DND-41 (cell line): ENCODE measurements at regions not wholly inside any gene's neighbourhood (a gene's known extent, or its start where the extent isn't known, plus 50 kb on each side); places are given as distances from the start of the nearest gene placed in this dataset.

ENCODE experiments used
- ATAC-seq: fragments of 200-7000 bp; cut with Tn5 transposase; 3 replicates; pipeline ENCODE4 v1.9.1; 2021; ENCODE audit warnings: low read depth; ENCODE audit not compliant: insufficient read depth
- DNase-seq: peaks from one replicate; pipeline ENCODE4 v3.0.0-alpha.2; 2020
- H2AFZ ChIP-seq: 2 replicates; pipeline ENCODE4 v1.6.0; 2012; ENCODE audit warnings: low read depth, low read length
- H3K27ac ChIP-seq: 2 replicates; pipeline ENCODE4 v1.5.1; 2012; ENCODE audit warnings: low read length, inconsistent platforms
- H3K27me3 ChIP-seq: fragments of 200-600 bp; sonication (generic); 2 replicates; pipeline ENCODE4 v1.6.0; 2012; ENCODE audit warnings: low read length, mild to moderate bottlenecking, inconsistent platforms; ENCODE audit not compliant: insufficient read depth, poor library complexity
- H3K36me3 ChIP-seq: 2 replicates; pipeline ENCODE4 v1.5.1; 2012; ENCODE audit warnings: low read length, inconsistent platforms; ENCODE audit not compliant: insufficient read depth
- H3K4me1 ChIP-seq: 2 replicates; pipeline ENCODE4 v1.5.1; 2012; ENCODE audit warnings: mild to moderate bottlenecking, low read length; ENCODE audit not compliant: insufficient read depth
- H3K4me2 ChIP-seq: 2 replicates; pipeline ENCODE4 v1.6.0; 2012; ENCODE audit warnings: mild to moderate bottlenecking, moderate library complexity, low read length, inconsistent platforms; ENCODE audit not compliant: insufficient read depth
- H3K4me3 ChIP-seq, 2 experiments: fragments of 200-600 bp in 1 of 2; shearing (Covaris generic) in 1 of 2; 2 replicates each; pipeline ENCODE4 v1.5.1; 2012 to 2016; ENCODE audit warnings: inconsistent platforms in 2 of 2, low read length in 2 of 2, mild to moderate bottlenecking in 2 of 2, low read depth in 1 of 2, moderate library complexity in 1 of 2
- H3K79me2 ChIP-seq: 2 replicates; pipeline ENCODE4 v1.6.0; 2012; ENCODE audit warnings: low read length, inconsistent platforms; ENCODE audit not compliant: insufficient read depth
- H3K9ac ChIP-seq: 2 replicates; pipeline ENCODE4 v1.6.0; 2012; ENCODE audit warnings: low read depth, mild to moderate bottlenecking, inconsistent platforms, low read length, moderate library complexity
- H3K9me3 ChIP-seq: 2 replicates; pipeline ENCODE4 v1.5.1; 2012; ENCODE audit warnings: low read length, moderate library complexity, mild to moderate bottlenecking, inconsistent platforms; ENCODE audit not compliant: insufficient read depth, severe bottlenecking
- H4K20me1 ChIP-seq: 2 replicates; pipeline ENCODE4 v1.6.0; 2012; ENCODE audit warnings: low read length; ENCODE audit not compliant: insufficient read depth
- CTCF ChIP-seq: IDR thresholded peaks from 2 replicates; pipeline ENCODE4 v1.5.1; 2012; ENCODE audit warnings: borderline replicate concordance, low read length, moderate library complexity, mild to moderate bottlenecking; ENCODE audit not compliant: poor library complexity, severe bottlenecking; ENCODE audit errors: extremely low read depth
- EZH2 ChIP-seq: IDR thresholded peaks from 3 replicates; pipeline ENCODE4 v1.6.1; 2012; ENCODE audit warnings: borderline replicate concordance, low read depth, mild to moderate bottlenecking, moderate library complexity, low read length, inconsistent platforms; ENCODE audit not compliant: severe bottlenecking

GRCh38 chr4:177235026-177235425, 74.6 kb upstream of the NEIL3 start:
- no peak overlapping the region for H3K4me3 ChIP-seq
- H4K20me1 ChIP-seq = no peaks in the 10 kb centered on the region
- TF ChIP-seq CTCF (no peak), EZH2 (no peak)
- no peak overlapping the region for H3K9ac ChIP-seq
- H3K4me2 ChIP-seq = no peak overlapping the region
- peak overlapping the region; percentile 5; the same call in 1 of the 2 replicates for H3K27ac ChIP-seq
- no peaks in the 10 kb centered on the region for H3K36me3 ChIP-seq
- peaks cover 14% of the 10 kb centered on the region for H3K79me2 ChIP-seq
- peaks cover 75% of the 10 kb centered on the region for H3K4me1 ChIP-seq
- DNase-seq (no peak), ATAC-seq (no peak)
- H3K27me3 ChIP-seq = no peaks in the 10 kb centered on the region
- H2AFZ ChIP-seq = no peak overlapping the region
- H3K9me3 ChIP-seq = no peaks in the 10 kb centered on the region

DNA sequence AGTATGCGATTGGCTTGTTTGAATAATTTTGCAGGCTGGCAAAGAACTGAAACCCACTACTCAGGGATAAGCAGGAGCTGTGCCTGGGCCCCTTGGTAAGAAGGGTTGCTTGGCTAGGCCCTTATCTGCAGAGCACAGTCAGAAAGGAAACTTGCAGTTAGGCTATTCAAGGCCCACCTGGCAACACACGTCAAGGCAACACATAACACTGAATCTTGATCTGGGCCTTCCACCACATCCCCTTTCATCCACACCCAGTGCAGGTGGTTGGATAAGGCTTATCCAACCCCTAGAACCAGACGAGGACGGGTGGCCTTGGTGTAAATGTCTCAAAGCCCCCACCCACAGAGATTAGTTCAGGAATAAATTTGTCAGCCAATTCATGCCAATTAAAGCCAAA, 72.8 kb upstream of the NEIL3 start:
- Histone ChIP-seq H3K4me2 (peak overlapping the region; percentile 38), H3K9ac (peak overlapping the region; percentile 40), H3K27ac (peak overlapping the region; percentile 85), H2AFZ (peak overlapping the region; percentile 48), H3K9me3 (no peaks in the 10 kb centered on the region), H3K27me3 (no peaks in the 10 kb centered on the region), H3K79me2 (peaks cover 21% of the 10 kb centered on the region), H3K4me1 (peaks cover 79% of the 10 kb centered on the region), H3K4me3 (peak overlapping the region in 1 of 2 experiments; percentile 4; a peak in 1 of 4 replicates), H4K20me1 (no peaks in the 10 kb centered on the region), H3K36me3 (no peaks in the 10 kb centered on the region)
- no peak for TF ChIP-seq CTCF
- no peak for TF ChIP-seq EZH2
- DNase-seq = peak; percentile 85
- ATAC-seq = peak; percentile 93

DNA sequence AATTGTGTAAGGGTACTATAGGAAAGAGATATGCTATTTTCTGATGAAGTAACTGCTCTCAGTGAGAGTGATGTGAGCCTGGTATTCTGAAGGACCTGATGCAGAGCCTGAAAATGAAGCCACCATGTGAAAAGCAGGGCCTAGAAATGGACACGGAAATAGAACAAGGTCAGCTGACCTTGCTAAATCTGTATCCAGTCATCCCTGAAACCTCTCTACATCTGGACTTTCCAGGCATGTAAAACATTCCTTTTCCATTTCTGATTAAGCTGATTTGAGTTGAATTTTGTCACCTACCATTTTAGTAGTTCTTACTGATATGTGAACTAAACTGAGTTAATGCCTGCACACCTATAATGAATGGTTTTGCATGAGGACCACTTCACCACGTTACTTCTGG, 72.4 kb upstream of the NEIL3 start:
- Histone ChIP-seq H3K79me2 (peaks cover 25% of the 10 kb centered on the region), H2AFZ (peak overlapping the region; percentile 48), H3K4me3 (peak overlapping the region in 1 of 2 experiments; percentile 4; a peak in 1 of 4 replicates), H3K9ac (peak overlapping the region; percentile 40), H3K4me2 (peak overlapping the region; percentile 38), H3K27me3 (no peaks in the 10 kb centered on the region), H3K36me3 (no peaks in the 10 kb centered on the region), H3K4me1 (peaks cover 79% of the 10 kb centered on the region), H3K9me3 (no peaks in the 10 kb centered on the region), H3K27ac (peak overlapping the region; percentile 85), H4K20me1 (no peaks in the 10 kb centered on the region)
- ATAC-seq (no peak), DNase-seq (no peak)
- no peak for TF ChIP-seq CTCF
- TF ChIP-seq EZH2 = no peak

DNA sequence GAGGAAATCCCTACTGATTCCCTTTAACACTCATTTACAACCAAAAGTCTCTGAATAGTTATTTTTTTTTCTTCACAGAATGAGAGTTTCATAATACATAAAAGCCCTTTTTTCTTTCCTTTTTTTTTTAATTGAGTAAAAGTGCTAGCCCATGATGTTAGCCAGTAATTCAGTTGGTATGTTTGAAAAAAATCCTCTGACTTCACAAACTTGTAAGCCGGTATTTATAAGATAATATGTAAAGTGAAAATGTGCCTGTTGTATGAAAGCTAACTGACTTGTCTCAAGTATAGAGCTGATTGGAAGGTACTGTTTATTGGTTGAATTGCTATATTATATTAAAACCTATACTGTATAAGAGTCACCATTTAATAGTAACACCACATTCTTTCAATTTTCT, 70.2 kb upstream of the NEIL3 start:
- DNase-seq (no peak), ATAC-seq (no peak)
- peaks cover 39% of the 10 kb centered on the region for H3K79me2 ChIP-seq
- TF ChIP-seq CTCF (no peak), EZH2 (no peak)
- H3K9ac ChIP-seq = no peak overlapping the region; the same call in 1 of the 2 replicates
- H3K4me2 ChIP-seq = no peak overlapping the region
- H2AFZ ChIP-seq = peak overlapping the region; percentile 42; the same call in 1 of the 2 replicates
- no peaks in the 10 kb centered on the region for H3K9me3 ChIP-seq
- H3K27ac ChIP-seq = peak overlapping the region; percentile 36
- peaks cover 94% of the 10 kb centered on the region for H3K4me1 ChIP-seq
- H3K36me3 ChIP-seq = no peaks in the 10 kb centered on the region
- H3K27me3 ChIP-seq = no peaks in the 10 kb centered on the region
- no peak overlapping the region for H3K4me3 ChIP-seq
- H4K20me1 ChIP-seq = no peaks in the 10 kb centered on the region
